B cell (primary cell): ENCODE measurements at regions not wholly inside any gene's neighbourhood (a gene's known extent, or its start where the extent isn't known, plus 50 kb on each side); places are given as distances from the start of the nearest gene placed in this dataset.

Experiments used
- EZH2 ChIP-seq: IDR thresholded peaks from 2 replicates; pipeline ENCODE4 v1.6.1; 2012; ENCODE audit warnings: borderline replicate concordance, low read depth, mild to moderate bottlenecking, moderate library complexity, low read length; ENCODE audit not compliant: insufficient read depth, poor library complexity, severe bottlenecking
- TF ChIP-seq, protein P1 (sequence below): fragments of 200-600 bp; IDR thresholded peaks from one replicate; pipeline ENCODE4 v1.8.0; 2022; ENCODE audit warnings: antibody characterized with exemption, mild to moderate bottlenecking

DNA sequence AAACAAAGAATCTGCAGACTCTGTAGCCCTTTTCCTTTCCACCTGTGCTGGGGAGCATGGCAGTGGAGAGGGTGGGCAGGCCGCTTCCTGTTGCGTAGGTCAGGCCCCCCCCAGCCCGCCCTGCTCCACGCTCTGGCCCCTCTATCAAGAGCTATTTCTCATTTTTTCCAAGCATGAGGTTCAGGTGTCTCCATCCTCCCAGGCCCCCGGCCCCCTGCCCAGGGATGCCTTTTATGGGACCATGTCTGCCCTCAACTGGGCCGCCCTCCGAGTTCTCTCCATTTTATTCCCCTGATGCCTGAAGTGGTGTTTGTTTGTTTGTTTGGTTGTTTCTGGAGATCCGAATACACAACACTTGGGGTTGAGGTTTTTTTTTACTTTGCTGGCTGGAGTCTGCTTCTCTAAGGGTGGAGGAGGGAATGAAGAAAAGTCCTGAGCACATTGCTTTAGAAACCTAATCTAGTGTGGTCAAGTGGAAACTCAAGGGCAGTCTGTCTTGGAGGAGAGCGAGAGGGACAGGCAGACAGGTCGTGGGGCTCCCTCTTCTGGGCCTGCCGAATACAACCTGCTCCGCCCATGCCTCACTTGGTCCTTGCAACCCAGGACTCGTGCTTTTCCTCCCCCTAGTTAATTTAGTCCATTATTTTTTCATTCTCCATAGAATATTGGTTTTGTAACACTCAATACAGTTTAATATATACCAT is 176.5 kb upstream of the LYSMD4 start:
- TF ChIP-seq, protein P1, sequence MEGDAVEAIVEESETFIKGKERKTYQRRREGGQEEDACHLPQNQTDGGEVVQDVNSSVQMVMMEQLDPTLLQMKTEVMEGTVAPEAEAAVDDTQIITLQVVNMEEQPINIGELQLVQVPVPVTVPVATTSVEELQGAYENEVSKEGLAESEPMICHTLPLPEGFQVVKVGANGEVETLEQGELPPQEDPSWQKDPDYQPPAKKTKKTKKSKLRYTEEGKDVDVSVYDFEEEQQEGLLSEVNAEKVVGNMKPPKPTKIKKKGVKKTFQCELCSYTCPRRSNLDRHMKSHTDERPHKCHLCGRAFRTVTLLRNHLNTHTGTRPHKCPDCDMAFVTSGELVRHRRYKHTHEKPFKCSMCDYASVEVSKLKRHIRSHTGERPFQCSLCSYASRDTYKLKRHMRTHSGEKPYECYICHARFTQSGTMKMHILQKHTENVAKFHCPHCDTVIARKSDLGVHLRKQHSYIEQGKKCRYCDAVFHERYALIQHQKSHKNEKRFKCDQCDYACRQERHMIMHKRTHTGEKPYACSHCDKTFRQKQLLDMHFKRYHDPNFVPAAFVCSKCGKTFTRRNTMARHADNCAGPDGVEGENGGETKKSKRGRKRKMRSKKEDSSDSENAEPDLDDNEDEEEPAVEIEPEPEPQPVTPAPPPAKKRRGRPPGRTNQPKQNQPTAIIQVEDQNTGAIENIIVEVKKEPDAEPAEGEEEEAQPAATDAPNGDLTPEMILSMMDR: no peak
- no peak for TF ChIP-seq EZH2
